GM23338 (cell line): ENCODE measurements at regions not wholly inside any gene's neighbourhood (a gene's known extent, or its start where the extent isn't known, plus 50 kb on each side); places are given as distances from the start of the nearest gene placed in this dataset.

ENCODE experiments used
- ATAC-seq: fragments of 200-7000 bp; cut with Tn5 transposase; 3 replicates; pipeline ENCODE4 v1.9.1; 2020
- DNase-seq: peaks from one replicate; pipeline ENCODE4 v3.0.0-alpha.2; 2015; ENCODE audit warnings: low spot score
- H2AFZ ChIP-seq: fragments of 200-600 bp; sonication (generic); 2 replicates; pipeline ENCODE4 v1.8.0; 2016; ENCODE audit warnings: antibody characterized with exemption, mild to moderate bottlenecking, moderate library complexity
- H3F3A ChIP-seq: fragments of 200-600 bp; sonication (generic); replicated peaks from 2 replicates; pipeline ENCODE4 v1.8.0; 2017; ENCODE audit warnings: antibody characterized with exemption, mixed run types, low read depth
- H3K27ac ChIP-seq: fragments of 200-600 bp; sonication (generic); 2 replicates; pipeline ENCODE4 v1.6.1; 2016; ENCODE audit warnings: low read depth
- H3K27me3 ChIP-seq: fragments of 200-600 bp; sonication (generic); 2 replicates; pipeline ENCODE4 v1.8.0; 2016; ENCODE audit warnings: mild to moderate bottlenecking, mixed run types, moderate library complexity; ENCODE audit not compliant: insufficient read depth
- H3K36me3 ChIP-seq: fragments of 200-600 bp; sonication (generic); 2 replicates; pipeline ENCODE4 v1.8.0; 2016; ENCODE audit warnings: mild to moderate bottlenecking; ENCODE audit not compliant: insufficient read depth
- H3K4me1 ChIP-seq: fragments of 200-600 bp; sonication (generic); 2 replicates; pipeline ENCODE4 v1.8.0; 2016; ENCODE audit warnings: mild to moderate bottlenecking, moderate library complexity; ENCODE audit not compliant: insufficient read depth
- H3K4me2 ChIP-seq: fragments of 200-600 bp; sonication (generic); 2 replicates; pipeline ENCODE4 v1.7.1; 2017; ENCODE audit warnings: mixed run types
- H3K4me3 ChIP-seq: fragments of 200-600 bp; sonication (generic); 2 replicates; pipeline ENCODE4 v1.6.1; 2016; ENCODE audit warnings: mixed run types
- H3K79me2 ChIP-seq: fragments of 200-600 bp; sonication (generic); replicated peaks from 2 replicates; pipeline ENCODE4 v1.8.0; 2017; ENCODE audit warnings: mild to moderate bottlenecking; ENCODE audit not compliant: insufficient read depth
- H3K9me2 ChIP-seq: fragments of 200-600 bp; sonication (generic); 2 replicates; pipeline ENCODE4 v1.8.0; 2017; ENCODE audit not compliant: insufficient read depth
- H4K20me1 ChIP-seq: fragments of 200-600 bp; sonication (generic); replicated peaks from 2 replicates; pipeline ENCODE4 v1.8.0; 2017; ENCODE audit warnings: mild to moderate bottlenecking; ENCODE audit not compliant: insufficient read depth
- H3K27ac Mint-ChIP-seq: 2 replicates; pipeline ENCODE4 v1.8.0; 2020; ENCODE audit warnings: inconsistent platforms, mild to moderate bottlenecking, moderate library complexity, mixed read lengths
- H3K27me3 Mint-ChIP-seq: 3 replicates; pipeline ENCODE4 v1.8.0; 2022; ENCODE audit warnings: low read depth, mild to moderate bottlenecking, moderate library complexity, mixed read lengths, inconsistent platforms; ENCODE audit not compliant: insufficient read depth, poor library complexity
- H3K36me3 Mint-ChIP-seq: 3 replicates; pipeline ENCODE4 v1.8.0; 2021; ENCODE audit warnings: low read depth, mild to moderate bottlenecking, inconsistent platforms, moderate library complexity, mixed read lengths
- H3K4me1 Mint-ChIP-seq: 3 replicates; pipeline ENCODE4 v1.8.0; 2020; ENCODE audit warnings: mild to moderate bottlenecking, inconsistent platforms, mixed read lengths
- H3K4me3 Mint-ChIP-seq: 3 replicates; pipeline ENCODE4 v1.8.0; 2021; ENCODE audit warnings: moderate library complexity, mild to moderate bottlenecking, inconsistent platforms, mixed read lengths
- H3K9me3 Mint-ChIP-seq: 3 replicates; pipeline ENCODE4 v1.8.0; 2020; ENCODE audit warnings: moderate library complexity, mild to moderate bottlenecking, inconsistent platforms, mixed read lengths
- CREB1 ChIP-seq: fragments of 250-450 bp; sonication (Bioruptor Pico); IDR thresholded peaks from 2 replicates; pipeline ENCODE4 v1.5.0; 2020; ENCODE audit warnings: low read depth, mild to moderate bottlenecking, moderate library complexity
- CTCF ChIP-seq, 2 experiments: fragments of 200-600 bp in 1 of 2; sonication (generic) in 1 of 2; conservative IDR thresholded peaks; 2 replicates each; pipeline versions ENCODE4 v1.5.1 to v1.6.1; 2016 to 2017; ENCODE audit warnings: antibody characterized with exemption in 2 of 2, low read depth in 2 of 2, mild to moderate bottlenecking in 2 of 2, moderate library complexity in 1 of 2
- ETS1 ChIP-seq: IDR thresholded peaks from 2 replicates; pipeline ENCODE4 v1.6.1; 2016; ENCODE audit warnings: antibody characterized with exemption
- EZH2phosphoT487 ChIP-seq: fragments of 200-600 bp; sonication (generic); IDR thresholded peaks from one replicate; pipeline ENCODE4 v1.8.1; 2018; ENCODE audit warnings: antibody characterized with exemption; ENCODE audit not compliant: unreplicated experiment
- NANOG ChIP-seq: IDR thresholded peaks from 2 replicates; pipeline ENCODE4 v1.6.1; 2016; ENCODE audit warnings: antibody characterized with exemption, borderline replicate concordance
- POLR2AphosphoS5 ChIP-seq: IDR thresholded peaks from 2 replicates; pipeline ENCODE4 v1.6.1; 2016; ENCODE audit warnings: antibody characterized with exemption, low read depth
- STAT1 ChIP-seq: IDR thresholded peaks from one replicate; pipeline ENCODE4 v1.6.1; 2016; ENCODE audit warnings: antibody characterized with exemption; ENCODE audit not compliant: unreplicated experiment
- ZNF114 ChIP-seq: fragments of 250-450 bp; sonication (Bioruptor Pico); IDR thresholded peaks from 2 replicates; pipeline ENCODE4 v1.5.0; 2020; ENCODE audit warnings: mild to moderate bottlenecking, moderate library complexity
- ZNF462 ChIP-seq: fragments of 250-450 bp; sonication (Bioruptor Pico); IDR thresholded peaks from 2 replicates; pipeline ENCODE4 v1.5.0; 2020; ENCODE audit warnings: mild to moderate bottlenecking, moderate library complexity

GRCh38 chr6:50330347-50330746 lies 280.6 kb upstream of the DEFB112 start:
- Histone ChIP-seq H3K27me3 (no peaks in the 10 kb centered on the region), H3K4me1 (no peaks in the 10 kb centered on the region), H4K20me1 (no peaks in the 10 kb centered on the region), H3K9me2 (no peaks in the 10 kb centered on the region), H3K79me2 (no peaks in the 10 kb centered on the region), H3K4me2 (no peak overlapping the region), H2AFZ (no peak overlapping the region), H3K36me3 (no peaks in the 10 kb centered on the region), H3K4me3 (no peak overlapping the region), H3K27ac (no peak overlapping the region), H3F3A (no peaks in the 10 kb centered on the region)
- Mint-ChIP-seq H3K4me1 (no peaks in the 10 kb centered on the region), H3K9me3 (peaks cover 9% of the 10 kb centered on the region), H3K27ac (no peak overlapping the region), H3K4me3 (no peak overlapping the region), H3K27me3 (no peaks in the 10 kb centered on the region), H3K36me3 (peaks cover 4% of the 10 kb centered on the region)
- TF ChIP-seq POLR2AphosphoS5 (no peak), ETS1 (no peak)
- no peak for ATAC-seq
- no peak for DNase-seq

GRCh38 chr6:50330963-50331362 lies 281.2 kb upstream of the DEFB112 start:
- DNase-seq: no peak
- no peak overlapping the region for H3K27ac Mint-ChIP-seq
- H3K27me3 Mint-ChIP-seq: no peaks in the 10 kb centered on the region
- H3K4me3 ChIP-seq: no peak overlapping the region
- H3K9me2 ChIP-seq: no peaks in the 10 kb centered on the region
- H4K20me1 ChIP-seq: no peaks in the 10 kb centered on the region
- 0 out of 2 replicates have a peak overlapping the region, but pooled peaks have one; percentile 40 for H2AFZ ChIP-seq
- peaks cover 3% of the 10 kb centered on the region; the same call in 2 of the 3 replicates for H3K9me3 Mint-ChIP-seq
- no peaks in the 10 kb centered on the region for H3K36me3 Mint-ChIP-seq
- no peak overlapping the region for H3K4me2 ChIP-seq
- no peak overlapping the region for H3K27ac ChIP-seq
- H3K79me2 ChIP-seq: no peaks in the 10 kb centered on the region
- H3K36me3 ChIP-seq: no peaks in the 10 kb centered on the region
- no peaks in the 10 kb centered on the region for H3K27me3 ChIP-seq
- no peaks in the 10 kb centered on the region for H3F3A ChIP-seq
- no peaks in the 10 kb centered on the region for H3K4me1 Mint-ChIP-seq
- no peak overlapping the region for H3K4me3 Mint-ChIP-seq
- no peak for ATAC-seq
- H3K4me1 ChIP-seq: no peaks in the 10 kb centered on the region
- TF ChIP-seq ZNF114 (CRISPR knock-in tag) (no peak), NANOG (no peak), ETS1 (no peak), CREB1 (CRISPR knock-in tag) (no peak), STAT1 (no peak), CTCF (conservative IDR thresholded peaks at IDR 0.05; ENCODE audit: low read depth in 2 of 2) (no peak), EZH2phosphoT487 (no peak), POLR2AphosphoS5 (no peak), ZNF462 (CRISPR knock-in tag) (no peak)
